NT2/D1 (cell line): ENCODE measurements at regions not wholly inside any gene's neighbourhood (a gene's known extent, or its start where the extent isn't known, plus 50 kb on each side); places are given as distances from the start of the nearest gene placed in this dataset.

ENCODE experiments used
- YY1 ChIP-seq: IDR thresholded peaks from 2 replicates; pipeline ENCODE4 v1.6.1; 2011; ENCODE audit not compliant: insufficient read length, insufficient read depth
- ZNF274 ChIP-seq: IDR thresholded peaks from 2 replicates; pipeline ENCODE4 v1.6.1; 2011; ENCODE audit warnings: mild to moderate bottlenecking, low read depth, low read length

GRCh38 chr3:99549220-99549619 is 89.2 kb upstream of the COL8A1 start:
- no peak for TF ChIP-seq YY1
- TF ChIP-seq ZNF274, result no peak
